ENCODE measurements at regions not wholly inside any gene's neighbourhood (a gene's known extent, or its start where the extent isn't known, plus 50 kb on each side); places are given as distances from the start of the nearest gene placed in this dataset.

GRCh38 chr9:89748831-89749499 lies 144.2 kb downstream of the GADD45G start:
- no peak for DNase-seq (ENCODE audit: low spot score, unreplicated experiment)
- no peak for TF ChIP-seq CTCF (IDR thresholded peaks at IDR 0.05; ENCODE audit: unreplicated experiment)
- no peaks in the 10 kb centered on the region for H3K9me3 Mint-ChIP-seq (ENCODE audit: low read depth)
- H3K27ac Mint-ChIP-seq, result no peak overlapping the region
- H3K4me3 Mint-ChIP-seq (ENCODE audit: low read depth), result no peak overlapping the region
- H3K27me3 Mint-ChIP-seq, result peaks cover 15% of the 10 kb centered on the region
- no peaks in the 10 kb centered on the region for H3K36me3 Mint-ChIP-seq (ENCODE audit: insufficient read depth)
- no peaks in the 10 kb centered on the region for H3K4me1 Mint-ChIP-seq (ENCODE audit: low read depth)

GRCh38 chr9:89749500-89750116 lies 144.8 kb downstream of the GADD45G start:
- H3K27me3 Mint-ChIP-seq, result peaks cover 15% of the 10 kb centered on the region
- no peaks in the 10 kb centered on the region for H3K9me3 Mint-ChIP-seq (ENCODE audit: low read depth)
- H3K4me1 Mint-ChIP-seq (ENCODE audit: low read depth), result no peaks in the 10 kb centered on the region
- DNase-seq (ENCODE audit: low spot score, unreplicated experiment), result no peak
- H3K4me3 Mint-ChIP-seq (ENCODE audit: low read depth), result no peak overlapping the region
- no peak overlapping the region for H3K27ac Mint-ChIP-seq
- TF ChIP-seq CTCF (IDR thresholded peaks at IDR 0.05; ENCODE audit: unreplicated experiment), result no peak
- no peaks in the 10 kb centered on the region for H3K36me3 Mint-ChIP-seq (ENCODE audit: insufficient read depth)

GRCh38 chr9:89750117-89750791 lies 145.4 kb downstream of the GADD45G start:
- TF ChIP-seq CTCF (IDR thresholded peaks at IDR 0.05; ENCODE audit: unreplicated experiment), result no peak
- Mint-ChIP-seq H3K27me3 (peaks cover 15% of the 10 kb centered on the region), H3K36me3 (ENCODE audit: insufficient read depth) (no peaks in the 10 kb centered on the region), H3K4me1 (ENCODE audit: low read depth) (no peaks in the 10 kb centered on the region), H3K4me3 (ENCODE audit: low read depth) (no peak overlapping the region), H3K27ac (no peak overlapping the region), H3K9me3 (ENCODE audit: low read depth) (no peaks in the 10 kb centered on the region)
- no peak for DNase-seq (ENCODE audit: low spot score, unreplicated experiment)

- no peaks in the 10 kb centered on the region for H3K4me1 Mint-ChIP-seq (ENCODE audit: low read depth)
Measured at GRCh38 chr9:89751079-89751825, 146.4 kb downstream of the GADD45G start.

More at GRCh38 chr9:89751079-89751825, 146.4 kb downstream of the GADD45G start:
- DNase-seq (ENCODE audit: low spot score, unreplicated experiment), result no peak
- Mint-ChIP-seq H3K27ac (no peak overlapping the region), H3K4me3 (ENCODE audit: low read depth) (no peak overlapping the region), H3K9me3 (ENCODE audit: low read depth) (no peaks in the 10 kb centered on the region), H3K36me3 (ENCODE audit: insufficient read depth) (no peaks in the 10 kb centered on the region), H3K27me3 (peaks cover 16% of the 10 kb centered on the region)
- no peak for TF ChIP-seq CTCF (IDR thresholded peaks at IDR 0.05; ENCODE audit: unreplicated experiment)
